Keratinocyte (primary cell): ENCODE measurements at regions not wholly inside any gene's neighbourhood (a gene's known extent, or its start where the extent isn't known, plus 50 kb on each side); places are given as distances from the start of the nearest gene placed in this dataset.

ENCODE experiments used
- DNase-seq: peaks from one replicate; pipeline ENCODE4 v3.0.0-alpha.2; 2011; ENCODE audit warnings: low read depth, missing footprints, low spot score
- FAIRE-seq: peaks from 2 replicates; lab custom pipeline; 2011; peaks lifted over from hg19 to GRCh38; lab: Jason Lieb, UNC
- H2AFZ ChIP-seq: 2 replicates; pipeline ENCODE4 v1.6.0; 2012; ENCODE audit warnings: low read length, control low read depth, inconsistent platforms; ENCODE audit not compliant: control insufficient read depth
- H3K27ac ChIP-seq: 2 replicates; pipeline ENCODE4 v1.5.1; 2011; ENCODE audit warnings: low read length; ENCODE audit not compliant: control insufficient read depth, insufficient read depth
- H3K27me3 ChIP-seq: 3 replicates; pipeline ENCODE4 v1.6.0; 2011; ENCODE audit warnings: low read length; ENCODE audit not compliant: control insufficient read depth, insufficient read depth; ENCODE audit errors: extremely low read depth
- H3K36me3 ChIP-seq, 2 experiments: 2 replicates in 1 of 2; 3 replicates in 1 of 2; pipeline ENCODE4 v1.5.1; 2011; ENCODE audit warnings: low read length in 2 of 2, mild to moderate bottlenecking in 1 of 2; ENCODE audit not compliant: control insufficient read depth in 2 of 2, insufficient read depth in 2 of 2; ENCODE audit errors: extremely low read depth in 1 of 2
- H3K4me1 ChIP-seq: 3 replicates; pipeline ENCODE4 v1.5.1; 2011; ENCODE audit warnings: low read length; ENCODE audit not compliant: control insufficient read depth, insufficient read depth; ENCODE audit errors: extremely low read depth
- H3K4me2 ChIP-seq: 3 replicates; pipeline ENCODE4 v1.6.0; 2011; ENCODE audit warnings: low read depth, low read length; ENCODE audit not compliant: control insufficient read depth, insufficient read depth; ENCODE audit errors: extremely low read depth
- H3K4me3 ChIP-seq, 3 experiments: fragments of 200-600 bp in 1 of 3; sonication (generic) in 1 of 3; 2 replicates in 2 of 3; 3 replicates in 1 of 3; pipeline ENCODE4 v1.5.1; 2011 to 2016; ENCODE audit warnings: low read length in 3 of 3, mild to moderate bottlenecking in 3 of 3, control low read depth in 2 of 3, inconsistent platforms in 1 of 3, low read depth in 1 of 3, mixed read lengths in 1 of 3, mixed run types in 1 of 3, moderate library complexity in 1 of 3; ENCODE audit not compliant: control insufficient read depth in 2 of 3, insufficient read depth in 2 of 3; ENCODE audit errors: extremely low read depth in 1 of 3
- H3K79me2 ChIP-seq: 2 replicates; pipeline ENCODE4 v1.6.0; 2012; ENCODE audit warnings: low read length; ENCODE audit not compliant: control insufficient read depth, insufficient read depth
- H3K9ac ChIP-seq: 3 replicates; pipeline ENCODE4 v1.6.0; 2011; ENCODE audit warnings: low read length; ENCODE audit not compliant: control insufficient read depth, insufficient read depth; ENCODE audit errors: extremely low read depth
- H3K9me1 ChIP-seq: 3 replicates; pipeline ENCODE4 v1.6.0; 2011; ENCODE audit warnings: low read length; ENCODE audit not compliant: control insufficient read depth, insufficient read depth; ENCODE audit errors: extremely low read depth
- H3K9me3 ChIP-seq: 2 replicates; pipeline ENCODE4 v1.5.1; 2012; ENCODE audit warnings: low read depth, low read length; ENCODE audit not compliant: control insufficient read depth
- H4K20me1 ChIP-seq: 3 replicates; pipeline ENCODE4 v1.6.0; 2011; ENCODE audit warnings: low read length; ENCODE audit not compliant: control insufficient read depth, insufficient read depth; ENCODE audit errors: extremely low read depth
- EZH2 ChIP-seq: IDR thresholded peaks from one replicate; pipeline ENCODE4 v1.6.1; 2012; ENCODE audit warnings: inconsistent platforms, mild to moderate bottlenecking, low read length, moderate library complexity
- dilution Hi-C: fragments of 300-500 bp; cut with MboI; formaldehyde crosslinking; loops from one replicate; pipeline ENCODE4 v1.7.0; 2020; ENCODE audit warnings: low sequenced_read_pairs; ENCODE audit not compliant: extremely low pct_ligation_motif_present
- TF ChIP-seq, protein P1 (sequence below), 3 experiments: IDR thresholded peaks in 1 of 3; conservative IDR thresholded peaks in 1 of 3; optimal IDR thresholded peaks in 1 of 3; 2 replicates in 2 of 3; 3 replicates in 1 of 3; pipeline versions ENCODE3 to v1.5.1; 2011; ENCODE audit warnings: low read length in 3 of 3, mild to moderate bottlenecking in 3 of 3, moderate library complexity in 2 of 3, control low read depth in 1 of 3, inconsistent platforms in 1 of 3; ENCODE audit not compliant: insufficient read depth in 2 of 3; ENCODE audit errors: extremely low read depth in 1 of 3

DNA sequence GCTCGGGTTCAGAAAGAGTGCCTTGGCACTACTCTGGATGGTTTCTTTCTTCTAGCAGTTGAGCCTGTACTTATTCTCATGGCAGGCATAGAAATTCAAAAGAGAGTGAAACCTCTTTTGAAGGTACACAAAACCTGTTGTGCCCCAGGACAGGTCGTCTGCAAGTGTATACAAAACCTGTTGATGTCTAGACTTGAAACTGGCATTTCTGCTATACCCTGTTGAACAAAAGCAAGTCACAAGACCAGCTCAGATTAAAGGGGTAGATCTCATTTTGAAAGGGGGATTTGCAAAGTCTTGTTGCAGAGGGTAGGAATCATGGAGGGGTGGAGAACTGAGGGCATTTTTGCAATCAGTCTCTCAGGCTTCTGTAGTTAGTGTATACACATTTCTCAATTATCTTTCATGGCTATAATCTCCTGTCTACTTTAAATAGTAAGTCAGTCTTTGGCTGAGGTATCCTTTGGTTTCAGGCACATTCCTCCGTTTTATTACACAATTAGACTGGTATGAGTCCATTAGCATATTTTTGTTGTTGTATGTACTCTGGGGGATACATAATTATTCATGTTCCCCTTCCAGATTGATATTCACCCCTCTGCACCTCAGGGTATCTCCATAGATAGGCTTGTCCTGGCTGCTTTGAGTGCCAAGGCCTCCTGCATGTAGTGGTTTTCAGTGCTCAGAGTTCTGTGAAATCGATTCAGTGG, 251.4 kb downstream of the DTHD1 start:
- Histone ChIP-seq H3K9me3 (peaks cover 4% of the 10 kb centered on the region), H3K36me3 (no peaks in the 10 kb centered on the region), H3K27ac (peak overlapping the region; percentile 10), H3K27me3 (no peaks in the 10 kb centered on the region), H4K20me1 (no peaks in the 10 kb centered on the region), H3K4me2 (peak overlapping the region; percentile 61), H2AFZ (peak overlapping the region; percentile 32), H3K4me3 (no peak overlapping the region), H3K9me1 (no peaks in the 10 kb centered on the region), H3K79me2 (no peaks in the 10 kb centered on the region), H3K4me1 (peaks cover 20% of the 10 kb centered on the region), H3K9ac (no peak overlapping the region)
- dilution Hi-C loops: no loop called here
- FAIRE-seq (peak; percentile 79), DNase-seq (no peak)
- TF ChIP-seq, protein P1, sequence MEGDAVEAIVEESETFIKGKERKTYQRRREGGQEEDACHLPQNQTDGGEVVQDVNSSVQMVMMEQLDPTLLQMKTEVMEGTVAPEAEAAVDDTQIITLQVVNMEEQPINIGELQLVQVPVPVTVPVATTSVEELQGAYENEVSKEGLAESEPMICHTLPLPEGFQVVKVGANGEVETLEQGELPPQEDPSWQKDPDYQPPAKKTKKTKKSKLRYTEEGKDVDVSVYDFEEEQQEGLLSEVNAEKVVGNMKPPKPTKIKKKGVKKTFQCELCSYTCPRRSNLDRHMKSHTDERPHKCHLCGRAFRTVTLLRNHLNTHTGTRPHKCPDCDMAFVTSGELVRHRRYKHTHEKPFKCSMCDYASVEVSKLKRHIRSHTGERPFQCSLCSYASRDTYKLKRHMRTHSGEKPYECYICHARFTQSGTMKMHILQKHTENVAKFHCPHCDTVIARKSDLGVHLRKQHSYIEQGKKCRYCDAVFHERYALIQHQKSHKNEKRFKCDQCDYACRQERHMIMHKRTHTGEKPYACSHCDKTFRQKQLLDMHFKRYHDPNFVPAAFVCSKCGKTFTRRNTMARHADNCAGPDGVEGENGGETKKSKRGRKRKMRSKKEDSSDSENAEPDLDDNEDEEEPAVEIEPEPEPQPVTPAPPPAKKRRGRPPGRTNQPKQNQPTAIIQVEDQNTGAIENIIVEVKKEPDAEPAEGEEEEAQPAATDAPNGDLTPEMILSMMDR (optimal IDR thresholded peaks at IDR 0.05 in 1 of 3, IDR thresholded peaks at IDR 0.05 in 1 of 3, conservative IDR thresholded peaks at IDR 0.05 in 1 of 3; ENCODE audit: extremely low read depth in 1 of 3, insufficient read depth in 2 of 3, low read length in 3 of 3): no peak
- no peak for TF ChIP-seq EZH2

DNA sequence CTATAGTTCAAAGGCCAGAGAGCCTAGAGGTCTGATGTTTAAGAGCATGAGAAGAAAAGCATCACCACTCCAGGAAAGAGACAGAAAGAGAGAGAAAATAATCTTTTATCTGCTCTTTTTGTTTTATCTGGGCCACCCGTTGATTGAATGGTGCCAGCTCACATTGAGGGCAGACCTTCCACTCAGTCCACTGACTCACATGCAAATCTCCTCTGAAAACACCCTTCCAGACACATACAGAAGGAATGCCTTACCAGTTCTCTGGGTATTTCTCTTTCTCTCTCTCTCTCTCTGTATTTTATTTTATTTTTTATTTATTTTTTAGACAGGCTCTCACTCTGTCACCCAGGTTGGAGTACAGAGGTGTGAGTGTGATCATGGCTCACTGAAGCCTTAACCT, 252.5 kb downstream of the DTHD1 start:
- H3K4me2 ChIP-seq: no peak overlapping the region
- no peak for DNase-seq
- peaks cover 20% of the 10 kb centered on the region for H3K4me1 ChIP-seq
- H3K79me2 ChIP-seq: no peaks in the 10 kb centered on the region
- H3K9me1 ChIP-seq: no peaks in the 10 kb centered on the region
- H3K27me3 ChIP-seq: no peaks in the 10 kb centered on the region
- H3K9ac ChIP-seq: no peak overlapping the region
- no peak overlapping the region for H3K27ac ChIP-seq
- no peak for TF ChIP-seq EZH2
- TF ChIP-seq, protein P1 (optimal IDR thresholded peaks at IDR 0.05 in 1 of 3, IDR thresholded peaks at IDR 0.05 in 1 of 3, conservative IDR thresholded peaks at IDR 0.05 in 1 of 3; ENCODE audit: extremely low read depth in 1 of 3, insufficient read depth in 2 of 3, low read length in 3 of 3): no peak
- H4K20me1 ChIP-seq: no peaks in the 10 kb centered on the region
- H3K9me3 ChIP-seq: peaks cover 4% of the 10 kb centered on the region
- H3K4me3 ChIP-seq: no peak overlapping the region
- H2AFZ ChIP-seq: peak overlapping the region; percentile 33
- dilution Hi-C loops: no loop called here
- H3K36me3 ChIP-seq: no peaks in the 10 kb centered on the region
- peak; percentile 41 for FAIRE-seq
